ENCODE measurements at regions not wholly inside any gene's neighbourhood (a gene's known extent, or its start where the extent isn't known, plus 50 kb on each side); places are given as distances from the start of the nearest gene placed in this dataset.

GRCh38 chr7:46163246-46163645, 242.2 kb upstream of the IGFBP3 start:
- no peak for TF ChIP-seq CTCF (IDR thresholded peaks at IDR 0.05; ENCODE audit: extremely low read depth, missing control alignments)
- no peak for DNase-seq (ENCODE audit: low spot score)

GRCh38 chr7:46162609-46163008, 241.5 kb upstream of the IGFBP3 start:
- TF ChIP-seq CTCF (IDR thresholded peaks at IDR 0.05; ENCODE audit: extremely low read depth, missing control alignments) = no peak
- no peak for DNase-seq (ENCODE audit: low spot score)

- TF ChIP-seq CTCF (IDR thresholded peaks at IDR 0.05; ENCODE audit: extremely low read depth, missing control alignments) = no peak
- no peak for DNase-seq (ENCODE audit: low spot score)
Observed at GRCh38 chr7:46160861-46161260, 239.8 kb upstream of the IGFBP3 start.

GRCh38 chr7:46157931-46158330, 236.9 kb upstream of the IGFBP3 start:
- TF ChIP-seq CTCF (IDR thresholded peaks at IDR 0.05; ENCODE audit: extremely low read depth, missing control alignments) = no peak
- no peak for DNase-seq (ENCODE audit: low spot score)

- TF ChIP-seq CTCF (IDR thresholded peaks at IDR 0.05; ENCODE audit: extremely low read depth, missing control alignments) = no peak
- DNase-seq (ENCODE audit: low spot score) = no peak
Observed at GRCh38 chr7:46157404-46157803, 236.3 kb upstream of the IGFBP3 start.

GRCh38 chr7:46156853-46157252, 235.8 kb upstream of the IGFBP3 start:
- TF ChIP-seq CTCF (IDR thresholded peaks at IDR 0.05; ENCODE audit: extremely low read depth, missing control alignments) = no peak
- DNase-seq (ENCODE audit: low spot score) = no peak

GRCh38 chr7:46156086-46156485, 235.0 kb upstream of the IGFBP3 start:
- no peak for TF ChIP-seq CTCF (IDR thresholded peaks at IDR 0.05; ENCODE audit: extremely low read depth, missing control alignments)
- DNase-seq (ENCODE audit: low spot score) = no peak
